ENCODE measurements at regions not wholly inside any gene's neighbourhood (a gene's known extent, or its start where the extent isn't known, plus 50 kb on each side); places are given as distances from the start of the nearest gene placed in this dataset.

DNA sequence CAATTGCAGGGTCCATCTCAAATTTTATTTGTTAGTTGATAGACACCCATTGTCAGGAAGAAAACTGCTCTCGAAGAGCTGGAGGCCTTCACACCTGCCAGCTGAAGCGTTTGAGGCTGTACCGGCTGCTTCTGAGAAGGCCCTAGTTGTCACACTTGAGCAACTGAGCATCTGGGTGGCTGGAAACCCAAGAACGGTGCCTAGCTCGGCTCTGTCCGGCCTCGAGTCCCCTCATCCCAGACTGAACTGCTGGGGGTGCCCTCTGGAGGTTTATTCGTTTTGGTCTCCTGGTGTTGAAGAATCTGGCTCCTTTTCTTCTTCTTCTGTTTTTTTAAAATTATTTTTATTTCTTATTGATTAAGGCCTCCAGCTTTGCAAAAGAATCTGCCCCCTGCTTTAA, 59.3 kb upstream of the EXOC6 start:
- no peak for DNase-seq
- no peaks in the 10 kb centered on the region for H3K9me3 ChIP-seq
- no peaks in the 10 kb centered on the region for H3K4me1 ChIP-seq
- H3K4me3 ChIP-seq: no peak overlapping the region
- intact Hi-C loops (cut with DNase I; ENCODE audit: low total_unique reads): no loop called here
- TF ChIP-seq, protein P1, sequence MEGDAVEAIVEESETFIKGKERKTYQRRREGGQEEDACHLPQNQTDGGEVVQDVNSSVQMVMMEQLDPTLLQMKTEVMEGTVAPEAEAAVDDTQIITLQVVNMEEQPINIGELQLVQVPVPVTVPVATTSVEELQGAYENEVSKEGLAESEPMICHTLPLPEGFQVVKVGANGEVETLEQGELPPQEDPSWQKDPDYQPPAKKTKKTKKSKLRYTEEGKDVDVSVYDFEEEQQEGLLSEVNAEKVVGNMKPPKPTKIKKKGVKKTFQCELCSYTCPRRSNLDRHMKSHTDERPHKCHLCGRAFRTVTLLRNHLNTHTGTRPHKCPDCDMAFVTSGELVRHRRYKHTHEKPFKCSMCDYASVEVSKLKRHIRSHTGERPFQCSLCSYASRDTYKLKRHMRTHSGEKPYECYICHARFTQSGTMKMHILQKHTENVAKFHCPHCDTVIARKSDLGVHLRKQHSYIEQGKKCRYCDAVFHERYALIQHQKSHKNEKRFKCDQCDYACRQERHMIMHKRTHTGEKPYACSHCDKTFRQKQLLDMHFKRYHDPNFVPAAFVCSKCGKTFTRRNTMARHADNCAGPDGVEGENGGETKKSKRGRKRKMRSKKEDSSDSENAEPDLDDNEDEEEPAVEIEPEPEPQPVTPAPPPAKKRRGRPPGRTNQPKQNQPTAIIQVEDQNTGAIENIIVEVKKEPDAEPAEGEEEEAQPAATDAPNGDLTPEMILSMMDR (IDR thresholded peaks at IDR 0.05): no peak
- no peak overlapping the region for H3K27ac ChIP-seq
- no peaks in the 10 kb centered on the region for H3K36me3 ChIP-seq
- H3K27me3 ChIP-seq: no peaks in the 10 kb centered on the region

GRCh38 chr10:92789786-92790185, 58.5 kb upstream of the EXOC6 start:
- no peaks in the 10 kb centered on the region for H3K27me3 ChIP-seq
- no peaks in the 10 kb centered on the region for H3K36me3 ChIP-seq
- intact Hi-C loops (cut with DNase I; ENCODE audit: low total_unique reads): no loop called here
- no peak for DNase-seq
- H3K4me3 ChIP-seq: no peak overlapping the region
- TF ChIP-seq POLR2A (IDR thresholded peaks at IDR 0.05): no peak
- TF ChIP-seq, protein P1 (IDR thresholded peaks at IDR 0.05): no peak
- no peak overlapping the region for H3K27ac ChIP-seq
- H3K9me3 ChIP-seq: no peaks in the 10 kb centered on the region
- H3K4me1 ChIP-seq: no peaks in the 10 kb centered on the region

DNA sequence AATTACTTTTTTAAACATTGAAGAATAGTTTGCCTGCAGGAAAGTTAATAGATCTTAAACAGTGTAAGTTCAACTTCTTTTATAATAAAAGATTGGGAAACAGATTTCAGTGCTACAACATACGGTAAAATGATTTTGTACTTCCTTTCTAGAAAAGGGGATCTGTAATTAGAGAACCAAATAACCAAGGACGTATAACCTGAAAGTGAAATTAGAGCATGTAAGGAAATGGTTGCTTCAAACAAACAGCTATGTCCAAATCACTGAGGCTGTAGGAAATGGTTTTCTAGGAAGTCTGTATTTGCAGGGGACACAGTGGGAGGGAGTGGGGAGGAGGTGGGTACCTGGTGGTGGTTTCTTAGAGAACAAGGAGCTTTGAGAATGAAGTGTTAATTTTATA, 57.9 kb upstream of the EXOC6 start:
- Histone ChIP-seq H3K4me1 (no peaks in the 10 kb centered on the region), H3K27ac (no peak overlapping the region), H3K4me3 (no peak overlapping the region), H3K27me3 (no peaks in the 10 kb centered on the region), H3K9me3 (no peaks in the 10 kb centered on the region), H3K36me3 (no peaks in the 10 kb centered on the region)
- DNase-seq: no peak
- intact Hi-C loops (cut with DNase I; ENCODE audit: low total_unique reads): no loop called here
- TF ChIP-seq POLR2A (IDR thresholded peaks at IDR 0.05): no peak
- TF ChIP-seq, protein P1 (IDR thresholded peaks at IDR 0.05): no peak

DNA sequence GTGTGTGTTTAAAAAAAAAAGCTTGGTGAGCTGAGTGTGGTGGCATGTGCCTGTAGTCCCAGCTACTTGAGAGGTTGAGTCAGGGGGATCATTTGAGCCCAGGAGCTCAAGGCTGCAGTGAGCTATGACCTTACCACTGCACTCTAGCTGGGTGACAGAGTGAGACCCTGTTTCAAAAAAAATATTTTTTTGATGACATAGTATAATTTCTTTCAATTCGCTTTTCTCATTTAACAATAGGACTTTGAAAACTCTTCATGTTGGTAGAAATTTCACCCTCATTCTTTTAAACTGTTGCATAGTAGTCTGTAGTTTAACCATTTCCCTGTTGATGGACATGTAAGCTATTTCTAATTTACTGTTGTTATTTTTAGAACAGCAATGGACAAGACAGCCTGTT, 55.7 kb upstream of the EXOC6 start:
- intact Hi-C loops (cut with DNase I; ENCODE audit: low total_unique reads): no loop called here
- Histone ChIP-seq H3K9me3 (no peaks in the 10 kb centered on the region), H3K4me1 (no peaks in the 10 kb centered on the region), H3K27me3 (no peaks in the 10 kb centered on the region), H3K4me3 (no peak overlapping the region), H3K36me3 (no peaks in the 10 kb centered on the region), H3K27ac (no peak overlapping the region)
- TF ChIP-seq POLR2A (IDR thresholded peaks at IDR 0.05): no peak
- TF ChIP-seq, protein P1 (IDR thresholded peaks at IDR 0.05): no peak
- DNase-seq: no peak

Measured in uterus (tissue), 3 donors.